SK-N-MC (cell line): ENCODE measurements at regions not wholly inside any gene's neighbourhood (a gene's known extent, or its start where the extent isn't known, plus 50 kb on each side); places are given as distances from the start of the nearest gene placed in this dataset.

Experiments used
- EZH2 ChIP-seq: fragments of 200-600 bp; sonication (generic); IDR thresholded peaks from one replicate; pipeline ENCODE4 v1.6.1; 2017; ENCODE audit warnings: antibody characterized with exemption
- POLR2AphosphoS5 ChIP-seq: IDR thresholded peaks from 2 replicates; pipeline ENCODE4 v1.6.1; 2012; ENCODE audit warnings: mild to moderate bottlenecking, low read depth, low read length, borderline replicate concordance

- TF ChIP-seq EZH2 (no peak), POLR2AphosphoS5 (no peak)
Measured at GRCh38 chrX:40452031-40452430, 128.7 kb upstream of the ATP6AP2 start.
